H1 (cell line): ENCODE measurements at regions not wholly inside any gene's neighbourhood (a gene's known extent, or its start where the extent isn't known, plus 50 kb on each side); places are given as distances from the start of the nearest gene placed in this dataset.

ENCODE experiments used
- CTCF ChIA-PET: fragments of 300-600 bp; sonication (Branson Sonifier 250); formaldehyde crosslinking; loops from one replicate; lab custom pipeline; 2021; ENCODE audit not compliant: partially characterized antibody; lab: Charles Lee
- POLR2A ChIA-PET: fragments of 300-600 bp; sonication (Branson Sonifier 250); formaldehyde crosslinking; loops from one replicate; lab custom pipeline; 2021; ENCODE audit warnings: inconsistent platforms; ENCODE audit not compliant: partially characterized antibody; lab: Charles Lee
- DNase-seq, 2 experiments: peaks; one replicate each; pipeline versions ENCODE4 v3.0.0 to v3.0.0-alpha.2; 2010 to 2022; ENCODE audit warnings: low spot score in 2 of 2, low read depth in 1 of 2, mixed read lengths in 1 of 2
- FAIRE-seq: peaks from 2 replicates; lab custom pipeline; 2011; peaks lifted over from hg19 to GRCh38; lab: Jason Lieb, UNC
- H2AFZ ChIP-seq: 2 replicates; pipeline ENCODE4 v1.8.1; 2012; ENCODE audit warnings: low read length, inconsistent platforms
- H2AK5ac ChIP-seq: 2 replicates; pipeline ENCODE4 v1.6.1; 2013; ENCODE audit warnings: low read depth, low read length
- H2BK120ac ChIP-seq: replicated peaks from 2 replicates; pipeline ENCODE3; 2013; ENCODE audit warnings: low read depth, low read length, inconsistent platforms
- H2BK12ac ChIP-seq: 2 replicates; pipeline ENCODE4 v1.6.1; 2013; ENCODE audit warnings: low read depth, low read length
- H2BK15ac ChIP-seq: 2 replicates; pipeline ENCODE4 v1.6.1; 2013; ENCODE audit warnings: low read length
- H2BK20ac ChIP-seq: 2 replicates; pipeline ENCODE4 v1.6.1; 2013; ENCODE audit warnings: low read length
- H2BK5ac ChIP-seq: 2 replicates; pipeline ENCODE4 v1.6.1; 2013; ENCODE audit warnings: low read depth, low read length
- H3K14ac ChIP-seq: 2 replicates; pipeline ENCODE4 v1.6.1; 2013; ENCODE audit warnings: inconsistent platforms; ENCODE audit not compliant: insufficient read length
- H3K18ac ChIP-seq: 2 replicates; pipeline ENCODE4 v1.6.1; 2013; ENCODE audit warnings: low read length; ENCODE audit errors: extremely low read depth
- H3K23ac ChIP-seq: 2 replicates; pipeline ENCODE4 v1.6.1; 2013; ENCODE audit warnings: inconsistent platforms; ENCODE audit not compliant: insufficient read length
- H3K23me2 ChIP-seq: 2 replicates; pipeline ENCODE4 v1.6.1; 2013; ENCODE audit warnings: low read depth, low read length
- H3K27ac ChIP-seq: 2 replicates; pipeline ENCODE4 v1.6.1; 2011; ENCODE audit warnings: low read depth, low read length, inconsistent platforms
- H3K27me3 ChIP-seq, 4 experiments: replicated peaks in 1 of 4; 1 replicate in 1 of 4; 2 replicates in 3 of 4; pipeline versions ENCODE4 v1.6.1 to v1.8.1; 2011 to 2013; ENCODE audit warnings: low read length in 3 of 4, mild to moderate bottlenecking in 3 of 4, inconsistent platforms in 2 of 4, mixed read lengths in 2 of 4, moderate library complexity in 1 of 4; ENCODE audit not compliant: control insufficient read depth in 3 of 4, insufficient read depth in 3 of 4; ENCODE audit errors: extremely low read depth in 1 of 4
- H3K36me3 ChIP-seq, 4 experiments: 2 replicates each; pipeline versions ENCODE4 v1.6.1 to v1.8.1; 2011 to 2013; ENCODE audit warnings: mild to moderate bottlenecking in 4 of 4, low read length in 3 of 4, moderate library complexity in 2 of 4, control low read depth in 1 of 4, inconsistent platforms in 1 of 4; ENCODE audit not compliant: insufficient read depth in 4 of 4, control insufficient read depth in 2 of 4
- H3K4ac ChIP-seq: replicated peaks from 2 replicates; pipeline ENCODE3; 2013; ENCODE audit warnings: low read length, low read depth, mixed read lengths, inconsistent platforms; ENCODE audit not compliant: insufficient read length
- H3K4me1 ChIP-seq, 4 experiments: replicated peaks in 1 of 4; 1 replicate in 1 of 4; 2 replicates in 3 of 4; pipeline versions ENCODE4 v1.6.1 to v1.8.1; 2011 to 2013; ENCODE audit warnings: low read length in 3 of 4, inconsistent platforms in 2 of 4, mixed read lengths in 1 of 4; ENCODE audit not compliant: insufficient read depth in 4 of 4, control insufficient read depth in 3 of 4
- H3K4me2 ChIP-seq, 2 experiments: 2 replicates each; pipeline versions ENCODE4 v1.6.1 to v1.8.1; 2011 to 2013; ENCODE audit warnings: low read depth in 2 of 2, low read length in 2 of 2, control low read depth in 1 of 2, inconsistent platforms in 1 of 2, mild to moderate bottlenecking in 1 of 2; ENCODE audit not compliant: insufficient read depth in 1 of 2
- H3K4me3 ChIP-seq, 4 experiments: fragments of 200-600, 300-600 bp in 1 of 4; sonication (generic), shearing (Covaris generic), sonication (Bioruptor Twin) in 1 of 4; 2 replicates each; pipeline versions ENCODE4 v1.5.1 to v1.8.1; 2011 to 2016; ENCODE audit warnings: low read length in 4 of 4, low read depth in 3 of 4, control low read depth in 2 of 4, inconsistent platforms in 2 of 4, mild to moderate bottlenecking in 2 of 4, mixed read lengths in 1 of 4, moderate library complexity in 1 of 4; ENCODE audit not compliant: insufficient read depth in 2 of 4; ENCODE audit errors: extremely low read depth in 1 of 4
- H3K56ac ChIP-seq: replicated peaks from 2 replicates; pipeline ENCODE3; 2013; ENCODE audit warnings: low read depth, mild to moderate bottlenecking, mixed read lengths, low read length, inconsistent platforms; ENCODE audit not compliant: insufficient read length
- H3K79me1 ChIP-seq: 2 replicates; pipeline ENCODE4 v1.6.1; 2013; ENCODE audit warnings: low read depth, low read length, control low read depth
- H3K79me2 ChIP-seq, 2 experiments: 2 replicates each; pipeline versions ENCODE4 v1.6.1 to v1.8.1; 2012 to 2013; ENCODE audit warnings: low read length in 2 of 2, mild to moderate bottlenecking in 2 of 2, inconsistent platforms in 1 of 2; ENCODE audit not compliant: insufficient read depth in 2 of 2, control insufficient read depth in 1 of 2
- H3K9ac ChIP-seq, 4 experiments: replicated peaks in 1 of 4; 1 replicate in 1 of 4; 2 replicates in 3 of 4; pipeline versions ENCODE4 v1.6.1 to v1.8.1; 2011 to 2013; ENCODE audit warnings: low read depth in 3 of 4, low read length in 3 of 4, control low read depth in 2 of 4, mild to moderate bottlenecking in 2 of 4, moderate library complexity in 2 of 4, inconsistent platforms in 1 of 4; ENCODE audit errors: extremely low read depth in 1 of 4
- H3K9me3 ChIP-seq, 2 experiments: 2 replicates each; pipeline versions ENCODE4 v1.6.1 to v1.8.1; 2012 to 2013; ENCODE audit warnings: mild to moderate bottlenecking in 2 of 2, moderate library complexity in 2 of 2, control low read depth in 1 of 2, inconsistent platforms in 1 of 2, low read depth in 1 of 2, low read length in 1 of 2, mixed read lengths in 1 of 2; ENCODE audit not compliant: insufficient read depth in 2 of 2
- H4K20me1 ChIP-seq, 2 experiments: replicated peaks in 1 of 2; 2 replicates each; pipeline versions ENCODE3 to v1.8.1; 2011 to 2013; ENCODE audit warnings: inconsistent platforms in 2 of 2, low read length in 2 of 2, mild to moderate bottlenecking in 1 of 2; ENCODE audit not compliant: insufficient read depth in 2 of 2, control insufficient read depth in 1 of 2
- H4K5ac ChIP-seq: 2 replicates; pipeline ENCODE4 v1.6.1; 2013; ENCODE audit warnings: low read length, low read depth, mixed read lengths, inconsistent platforms; ENCODE audit not compliant: insufficient read length
- H4K8ac ChIP-seq: 2 replicates; pipeline ENCODE4 v1.8.0; 2013; ENCODE audit warnings: mild to moderate bottlenecking, moderate library complexity, low read length, inconsistent platforms; ENCODE audit not compliant: insufficient read depth; ENCODE audit errors: extremely low read depth
- H4K91ac ChIP-seq: replicated peaks from 2 replicates; pipeline ENCODE3; 2013; ENCODE audit warnings: low read length, mixed read lengths, inconsistent platforms; ENCODE audit not compliant: insufficient read length
- BCL11A ChIP-seq, 2 experiments: IDR thresholded peaks; one replicate each; pipeline ENCODE4 v1.6.1; 2011; ENCODE audit warnings: low read depth in 2 of 2, low read length in 2 of 2, mild to moderate bottlenecking in 2 of 2
- CHD2 ChIP-seq: IDR thresholded peaks from 2 replicates; pipeline ENCODE4 v1.6.1; 2012; ENCODE audit warnings: low read length, improper control_type of control experiment
- EP300 ChIP-seq, 2 experiments: IDR thresholded peaks; 1 replicate in 1 of 2; 2 replicates in 1 of 2; pipeline ENCODE4 v1.6.1; 2011 to 2012; ENCODE audit warnings: low read depth in 2 of 2, low read length in 2 of 2, mild to moderate bottlenecking in 2 of 2, borderline replicate concordance in 1 of 2, inconsistent platforms in 1 of 2, moderate library complexity in 1 of 2
- GABPA ChIP-seq: IDR thresholded peaks from 2 replicates; pipeline ENCODE4 v1.6.1; 2011; ENCODE audit warnings: mild to moderate bottlenecking, low read length, moderate library complexity, borderline replicate concordance; ENCODE audit not compliant: insufficient read depth
- HDAC6 ChIP-seq: IDR thresholded peaks from one replicate; pipeline ENCODE4 v1.7.1; 2012; ENCODE audit warnings: low read depth, mild to moderate bottlenecking, inconsistent platforms, low read length, moderate library complexity
- SRF ChIP-seq: IDR thresholded peaks from 2 replicates; pipeline ENCODE4 v1.6.1; 2011; ENCODE audit warnings: mild to moderate bottlenecking, low read depth, low read length, moderate library complexity
- TEAD4 ChIP-seq: IDR thresholded peaks from 2 replicates; pipeline ENCODE4 v1.6.1; 2012; ENCODE audit warnings: low read depth, low read length, inconsistent platforms, mixed read lengths
- WGBS, 2 experiments: shearing (Covaris generic) in 1 of 2; methylation state at CpG; one replicate each; pipeline versions ENCODE4 v1.1.6 to v1.1.7; 2013 to 2015; ENCODE audit warnings: low lambda C conversion rate in 2 of 2, mixed read lengths in 2 of 2, inconsistent platforms in 1 of 2, low coverage in 1 of 2, missing lambda C conversion rate in 1 of 2; ENCODE audit not compliant: insufficient replicate concordance in 2 of 2, insufficient coverage in 1 of 2, insufficient read length in 1 of 2; ENCODE audit errors: extremely low coverage in 1 of 2, missing lambda C conversion rate in 1 of 2; 5-methylcytosine and 5-hydroxymethylcytosine counted together

DNA sequence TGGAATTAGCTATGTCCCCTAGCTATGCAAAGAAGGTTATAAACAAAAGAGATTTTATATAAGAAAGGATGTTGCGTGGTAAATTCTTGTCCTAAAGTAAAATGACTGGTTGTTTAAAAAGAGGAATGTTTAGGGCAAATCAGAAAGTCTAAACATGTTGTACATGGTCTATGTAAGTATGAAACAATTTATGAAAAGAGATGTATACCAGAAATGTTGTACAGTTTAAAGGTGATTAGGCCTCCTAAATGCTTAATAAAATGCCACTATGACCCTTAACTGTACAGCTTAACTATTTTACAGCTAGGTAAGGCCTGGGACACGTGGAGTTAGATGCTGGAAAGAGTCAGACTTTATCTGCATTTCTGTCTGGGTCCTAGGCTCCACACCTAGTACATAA, 775.9 kb upstream of the KLHL1 start:
- H3K9me3 ChIP-seq, result peaks cover 7 to 18% of the 10 kb centered on the region in 2 experiments; a peak in 3 of 4 replicates
- H3K79me2 ChIP-seq, result no peaks in the 10 kb centered on the region
- H3K4me1 ChIP-seq, result no peaks in the 10 kb centered on the region
- no peak overlapping the region for H3K18ac ChIP-seq
- H3K79me1 ChIP-seq, result no peaks in the 10 kb centered on the region
- no peak overlapping the region for H3K56ac ChIP-seq
- WGBS, 2 experiments, result 79% methylated on average over 2 of the region's 2 CpGs; no CpG with 5 or more reads in 1 of the 2 experiments
- H2AK5ac ChIP-seq, result no peak overlapping the region
- H2BK12ac ChIP-seq, result no peak overlapping the region
- no peak overlapping the region for H4K8ac ChIP-seq
- H4K5ac ChIP-seq, result no peak overlapping the region
- H3K4me2 ChIP-seq, result no peak overlapping the region
- no peak overlapping the region for H3K27ac ChIP-seq
- no peak overlapping the region for H3K4ac ChIP-seq
- no peak for DNase-seq
- H3K23ac ChIP-seq, result no peak overlapping the region
- H3K23me2 ChIP-seq, result no peaks in the 10 kb centered on the region
- no peaks in the 10 kb centered on the region; a peak in 1 of 8 replicates for H3K36me3 ChIP-seq
- no peak overlapping the region for H4K91ac ChIP-seq
- no peak overlapping the region for H3K14ac ChIP-seq
- POLR2A ChIA-PET, result no interaction called here
- no peak overlapping the region for H2BK120ac ChIP-seq
- CTCF ChIA-PET, result interaction anchor here (1.3 kb wide), 1 partner anchor 82 kb away, joined by 4 read pairs; no protein-coding TSS in a partner anchor
- H2BK20ac ChIP-seq, result no peak overlapping the region
- FAIRE-seq, result no peak
- no peak overlapping the region for H2BK15ac ChIP-seq
- no peak overlapping the region for H2BK5ac ChIP-seq
- no peaks in the 10 kb centered on the region for H4K20me1 ChIP-seq
- no peak overlapping the region for H3K9ac ChIP-seq
- no peaks in the 10 kb centered on the region for H3K27me3 ChIP-seq
- H2AFZ ChIP-seq, result no peak overlapping the region
- H3K4me3 ChIP-seq, result no peak overlapping the region
- TF ChIP-seq CHD2, result no peak
- no peak for TF ChIP-seq SRF
- TF ChIP-seq GABPA, result no peak
- TF ChIP-seq HDAC6, result no peak
- TF ChIP-seq EP300 (IDR thresholded peaks at IDR 0.05; ENCODE audit: borderline replicate concordance in 1 of 2, low read depth in 2 of 2, low read length in 2 of 2), result no peak
- no peak for TF ChIP-seq TEAD4
- TF ChIP-seq BCL11A (IDR thresholded peaks at IDR 0.05; ENCODE audit: low read depth in 2 of 2, low read length in 2 of 2), result no peak
